H1 (cell line): ENCODE measurements at regions not wholly inside any gene's neighbourhood (a gene's known extent, or its start where the extent isn't known, plus 50 kb on each side); places are given as distances from the start of the nearest gene placed in this dataset.

Experiments
- CTCF ChIA-PET: fragments of 300-600 bp; sonication (Branson Sonifier 250); formaldehyde crosslinking; loops from one replicate; lab custom pipeline; 2021; ENCODE audit not compliant: partially characterized antibody; lab: Charles Lee
- POLR2A ChIA-PET: fragments of 300-600 bp; sonication (Branson Sonifier 250); formaldehyde crosslinking; loops from one replicate; lab custom pipeline; 2021; ENCODE audit warnings: inconsistent platforms; ENCODE audit not compliant: partially characterized antibody; lab: Charles Lee
- DNase-seq, 2 experiments: peaks; one replicate each; pipeline versions ENCODE4 v3.0.0 to v3.0.0-alpha.2; 2010 to 2022; ENCODE audit warnings: low spot score in 2 of 2, low read depth in 1 of 2, mixed read lengths in 1 of 2
- FAIRE-seq: peaks from 2 replicates; lab custom pipeline; 2011; peaks lifted over from hg19 to GRCh38; lab: Jason Lieb, UNC
- H2AFZ ChIP-seq: 2 replicates; pipeline ENCODE4 v1.8.1; 2012; ENCODE audit warnings: low read length, inconsistent platforms
- H2AK5ac ChIP-seq: 2 replicates; pipeline ENCODE4 v1.6.1; 2013; ENCODE audit warnings: low read depth, low read length
- H2BK120ac ChIP-seq: replicated peaks from 2 replicates; pipeline ENCODE3; 2013; ENCODE audit warnings: low read depth, low read length, inconsistent platforms
- H2BK12ac ChIP-seq: 2 replicates; pipeline ENCODE4 v1.6.1; 2013; ENCODE audit warnings: low read depth, low read length
- H2BK15ac ChIP-seq: 2 replicates; pipeline ENCODE4 v1.6.1; 2013; ENCODE audit warnings: low read length
- H2BK20ac ChIP-seq: 2 replicates; pipeline ENCODE4 v1.6.1; 2013; ENCODE audit warnings: low read length
- H2BK5ac ChIP-seq: 2 replicates; pipeline ENCODE4 v1.6.1; 2013; ENCODE audit warnings: low read depth, low read length
- H3K14ac ChIP-seq: 2 replicates; pipeline ENCODE4 v1.6.1; 2013; ENCODE audit warnings: inconsistent platforms; ENCODE audit not compliant: insufficient read length
- H3K18ac ChIP-seq: 2 replicates; pipeline ENCODE4 v1.6.1; 2013; ENCODE audit warnings: low read length; ENCODE audit errors: extremely low read depth
- H3K23ac ChIP-seq: 2 replicates; pipeline ENCODE4 v1.6.1; 2013; ENCODE audit warnings: inconsistent platforms; ENCODE audit not compliant: insufficient read length
- H3K23me2 ChIP-seq: 2 replicates; pipeline ENCODE4 v1.6.1; 2013; ENCODE audit warnings: low read depth, low read length
- H3K27ac ChIP-seq: 2 replicates; pipeline ENCODE4 v1.6.1; 2011; ENCODE audit warnings: low read depth, low read length, inconsistent platforms
- H3K27me3 ChIP-seq, 4 experiments: replicated peaks in 1 of 4; 1 replicate in 1 of 4; 2 replicates in 3 of 4; pipeline versions ENCODE4 v1.6.1 to v1.8.1; 2011 to 2013; ENCODE audit warnings: low read length in 3 of 4, mild to moderate bottlenecking in 3 of 4, inconsistent platforms in 2 of 4, mixed read lengths in 2 of 4, moderate library complexity in 1 of 4; ENCODE audit not compliant: control insufficient read depth in 3 of 4, insufficient read depth in 3 of 4; ENCODE audit errors: extremely low read depth in 1 of 4
- H3K36me3 ChIP-seq, 4 experiments: 2 replicates each; pipeline versions ENCODE4 v1.6.1 to v1.8.1; 2011 to 2013; ENCODE audit warnings: mild to moderate bottlenecking in 4 of 4, low read length in 3 of 4, moderate library complexity in 2 of 4, control low read depth in 1 of 4, inconsistent platforms in 1 of 4; ENCODE audit not compliant: insufficient read depth in 4 of 4, control insufficient read depth in 2 of 4
- H3K4ac ChIP-seq: replicated peaks from 2 replicates; pipeline ENCODE3; 2013; ENCODE audit warnings: low read length, low read depth, mixed read lengths, inconsistent platforms; ENCODE audit not compliant: insufficient read length
- H3K4me1 ChIP-seq, 4 experiments: replicated peaks in 1 of 4; 1 replicate in 1 of 4; 2 replicates in 3 of 4; pipeline versions ENCODE4 v1.6.1 to v1.8.1; 2011 to 2013; ENCODE audit warnings: low read length in 3 of 4, inconsistent platforms in 2 of 4, mixed read lengths in 1 of 4; ENCODE audit not compliant: insufficient read depth in 4 of 4, control insufficient read depth in 3 of 4
- H3K4me2 ChIP-seq, 2 experiments: 2 replicates each; pipeline versions ENCODE4 v1.6.1 to v1.8.1; 2011 to 2013; ENCODE audit warnings: low read depth in 2 of 2, low read length in 2 of 2, control low read depth in 1 of 2, inconsistent platforms in 1 of 2, mild to moderate bottlenecking in 1 of 2; ENCODE audit not compliant: insufficient read depth in 1 of 2
- H3K4me3 ChIP-seq, 4 experiments: fragments of 200-600, 300-600 bp in 1 of 4; sonication (generic), shearing (Covaris generic), sonication (Bioruptor Twin) in 1 of 4; 2 replicates each; pipeline versions ENCODE4 v1.5.1 to v1.8.1; 2011 to 2016; ENCODE audit warnings: low read length in 4 of 4, low read depth in 3 of 4, control low read depth in 2 of 4, inconsistent platforms in 2 of 4, mild to moderate bottlenecking in 2 of 4, mixed read lengths in 1 of 4, moderate library complexity in 1 of 4; ENCODE audit not compliant: insufficient read depth in 2 of 4; ENCODE audit errors: extremely low read depth in 1 of 4
- H3K56ac ChIP-seq: replicated peaks from 2 replicates; pipeline ENCODE3; 2013; ENCODE audit warnings: low read depth, mild to moderate bottlenecking, mixed read lengths, low read length, inconsistent platforms; ENCODE audit not compliant: insufficient read length
- H3K79me1 ChIP-seq: 2 replicates; pipeline ENCODE4 v1.6.1; 2013; ENCODE audit warnings: low read depth, low read length, control low read depth
- H3K79me2 ChIP-seq, 2 experiments: 2 replicates each; pipeline versions ENCODE4 v1.6.1 to v1.8.1; 2012 to 2013; ENCODE audit warnings: low read length in 2 of 2, mild to moderate bottlenecking in 2 of 2, inconsistent platforms in 1 of 2; ENCODE audit not compliant: insufficient read depth in 2 of 2, control insufficient read depth in 1 of 2
- H3K9ac ChIP-seq, 4 experiments: replicated peaks in 1 of 4; 1 replicate in 1 of 4; 2 replicates in 3 of 4; pipeline versions ENCODE4 v1.6.1 to v1.8.1; 2011 to 2013; ENCODE audit warnings: low read depth in 3 of 4, low read length in 3 of 4, control low read depth in 2 of 4, mild to moderate bottlenecking in 2 of 4, moderate library complexity in 2 of 4, inconsistent platforms in 1 of 4; ENCODE audit errors: extremely low read depth in 1 of 4
- H3K9me3 ChIP-seq, 2 experiments: 2 replicates each; pipeline versions ENCODE4 v1.6.1 to v1.8.1; 2012 to 2013; ENCODE audit warnings: mild to moderate bottlenecking in 2 of 2, moderate library complexity in 2 of 2, control low read depth in 1 of 2, inconsistent platforms in 1 of 2, low read depth in 1 of 2, low read length in 1 of 2, mixed read lengths in 1 of 2; ENCODE audit not compliant: insufficient read depth in 2 of 2
- H4K20me1 ChIP-seq, 2 experiments: replicated peaks in 1 of 2; 2 replicates each; pipeline versions ENCODE3 to v1.8.1; 2011 to 2013; ENCODE audit warnings: inconsistent platforms in 2 of 2, low read length in 2 of 2, mild to moderate bottlenecking in 1 of 2; ENCODE audit not compliant: insufficient read depth in 2 of 2, control insufficient read depth in 1 of 2
- H4K5ac ChIP-seq: 2 replicates; pipeline ENCODE4 v1.6.1; 2013; ENCODE audit warnings: low read length, low read depth, mixed read lengths, inconsistent platforms; ENCODE audit not compliant: insufficient read length
- H4K8ac ChIP-seq: 2 replicates; pipeline ENCODE4 v1.8.0; 2013; ENCODE audit warnings: mild to moderate bottlenecking, moderate library complexity, low read length, inconsistent platforms; ENCODE audit not compliant: insufficient read depth; ENCODE audit errors: extremely low read depth
- H4K91ac ChIP-seq: replicated peaks from 2 replicates; pipeline ENCODE3; 2013; ENCODE audit warnings: low read length, mixed read lengths, inconsistent platforms; ENCODE audit not compliant: insufficient read length
- CHD2 ChIP-seq: IDR thresholded peaks from 2 replicates; pipeline ENCODE4 v1.6.1; 2012; ENCODE audit warnings: low read length, improper control_type of control experiment
- CTBP2 ChIP-seq: IDR thresholded peaks from 2 replicates; pipeline ENCODE4 v1.7.0; 2011; ENCODE audit warnings: borderline replicate concordance, mild to moderate bottlenecking, moderate library complexity, mixed read lengths, low read length; ENCODE audit not compliant: insufficient read depth, insufficient read length
- ZNF274 ChIP-seq: IDR thresholded peaks from 2 replicates; pipeline ENCODE4 v1.7.0; 2012; ENCODE audit warnings: low read length, borderline replicate concordance; ENCODE audit errors: extremely low read depth
- WGBS, 2 experiments: shearing (Covaris generic) in 1 of 2; methylation state at CpG; one replicate each; pipeline versions ENCODE4 v1.1.6 to v1.1.7; 2013 to 2015; ENCODE audit warnings: low lambda C conversion rate in 2 of 2, mixed read lengths in 2 of 2, inconsistent platforms in 1 of 2, low coverage in 1 of 2, missing lambda C conversion rate in 1 of 2; ENCODE audit not compliant: insufficient replicate concordance in 2 of 2, insufficient coverage in 1 of 2, insufficient read length in 1 of 2; ENCODE audit errors: extremely low coverage in 1 of 2, missing lambda C conversion rate in 1 of 2; 5-methylcytosine and 5-hydroxymethylcytosine counted together

- no peak overlapping the region for H3K4me2 ChIP-seq
- no peaks in the 10 kb centered on the region for H3K4me1 ChIP-seq
- no peak overlapping the region for H2BK15ac ChIP-seq
- H4K20me1 ChIP-seq: peaks cover 0 to 2% of the 10 kb centered on the region in 2 experiments
- H2BK120ac ChIP-seq: no peak overlapping the region
- no peak for DNase-seq
- no peak for FAIRE-seq
- H3K4ac ChIP-seq: no peak overlapping the region
- no peaks in the 10 kb centered on the region for H3K27me3 ChIP-seq
- H4K8ac ChIP-seq: no peak overlapping the region
- WGBS, 2 experiments: 88% methylated on average over 1 of the region's 1 CpG; no CpG with 5 or more reads in 1 of the 2 experiments
- no peak overlapping the region for H2BK5ac ChIP-seq
- H2BK20ac ChIP-seq: no peak overlapping the region
- H3K56ac ChIP-seq: no peak overlapping the region
- no peak overlapping the region for H2AFZ ChIP-seq
- TF ChIP-seq CTBP2: no peak
- no peak for TF ChIP-seq CHD2
- no peak for TF ChIP-seq ZNF274
- H3K23me2 ChIP-seq: peaks cover 2% of the 10 kb centered on the region; the same call in 1 of the 2 replicates
- no peak overlapping the region for H3K23ac ChIP-seq
- no peak overlapping the region for H3K9ac ChIP-seq
- no peaks in the 10 kb centered on the region for H3K36me3 ChIP-seq
- CTCF ChIA-PET: no interaction called here
- H3K4me3 ChIP-seq: no peak overlapping the region
- no peak overlapping the region for H4K91ac ChIP-seq
- no peaks in the 10 kb centered on the region for H3K9me3 ChIP-seq
- no peak overlapping the region for H3K27ac ChIP-seq
- H4K5ac ChIP-seq: no peak overlapping the region
- no peaks in the 10 kb centered on the region for H3K79me1 ChIP-seq
- no peak overlapping the region for H3K14ac ChIP-seq
- H3K79me2 ChIP-seq: no peaks in the 10 kb centered on the region
- no peak overlapping the region for H3K18ac ChIP-seq
- no peak overlapping the region for H2BK12ac ChIP-seq
- no peak overlapping the region for H2AK5ac ChIP-seq
- POLR2A ChIA-PET: interaction anchor here (0.6 kb wide), 1 partner anchor 17 kb away, joined by 3 read pairs; no protein-coding TSS in a partner anchor
Observed at GRCh38 chr16:80176114-80176513, 364.7 kb upstream of the DYNLRB2 start.
